ENCODE measurements at regions not wholly inside any gene's neighbourhood (a gene's known extent, or its start where the extent isn't known, plus 50 kb on each side); places are given as distances from the start of the nearest gene placed in this dataset.

GRCh38 chr11:69948256-69949141 is 129.3 kb upstream of the FGF3 start:
- Histone ChIP-seq H3K4me3 (ENCODE audit: extremely low read depth in 1 of 4, insufficient read depth in 2 of 4, low read depth in 3 of 4, low read length in 4 of 4) (no peak overlapping the region), H3K79me1 (ENCODE audit: low read depth, low read length) (no peaks in the 10 kb centered on the region), H2AFZ (ENCODE audit: low read length) (no peak overlapping the region), H3K9ac (replicated peaks in 1 of 4; ENCODE audit: extremely low read depth in 1 of 4, low read depth in 3 of 4, low read length in 3 of 4) (no peak overlapping the region; a peak in 2 of 7 replicates), H3K14ac (ENCODE audit: insufficient read length) (no peak overlapping the region), H3K4ac (replicated peaks; ENCODE audit: insufficient read length, low read depth, low read length) (peak overlapping the region; percentile 46), H4K8ac (ENCODE audit: extremely low read depth, insufficient read depth, low read length) (no peak overlapping the region; the same call in 1 of the 2 replicates), H2BK20ac (ENCODE audit: low read length) (peak overlapping the region; percentile 93; the same call in 1 of the 2 replicates), H3K9me3 (ENCODE audit: insufficient read depth in 2 of 2, low read depth in 1 of 2, low read length in 1 of 2) (peaks cover 0 to 4% of the 10 kb centered on the region in 2 experiments; a peak in 1 of 4 replicates), H3K27ac (ENCODE audit: low read depth, low read length) (no peak overlapping the region), H3K4me2 (ENCODE audit: insufficient read depth in 1 of 2, low read depth in 2 of 2, low read length in 2 of 2) (0 out of 4 replicates have a peak overlapping the region, but pooled peaks of 1 of the 2 experiments have one; percentile 3), H3K23ac (ENCODE audit: insufficient read length) (no peak overlapping the region), H2BK120ac (replicated peaks; ENCODE audit: low read depth, low read length) (peak overlapping the region; percentile 36), H2BK5ac (ENCODE audit: low read depth, low read length) (peak overlapping the region; percentile 44; the same call in 1 of the 2 replicates), H4K5ac (ENCODE audit: insufficient read length, low read depth, low read length) (no peak overlapping the region), H4K20me1 (replicated peaks in 1 of 2; ENCODE audit: control insufficient read depth in 1 of 2, insufficient read depth in 2 of 2, low read length in 2 of 2) (no peaks in the 10 kb centered on the region), H2BK15ac (ENCODE audit: low read length) (peak overlapping the region; percentile 99; the same call in 1 of the 2 replicates), H2BK12ac (ENCODE audit: low read depth, low read length) (peak overlapping the region; percentile 97), H3K27me3 (replicated peaks in 1 of 4; ENCODE audit: control insufficient read depth in 3 of 4, extremely low read depth in 1 of 4, insufficient read depth in 3 of 4, low read length in 3 of 4) (no peaks in the 10 kb centered on the region; a peak in 1 of 7 replicates), H3K4me1 (replicated peaks in 1 of 4; ENCODE audit: control insufficient read depth in 3 of 4, insufficient read depth in 4 of 4, low read length in 3 of 4) (peaks cover 4 to 16% (median 9%) of the 10 kb centered on the region in 4 experiments; a peak in 6 of 7 replicates), H3K18ac (ENCODE audit: extremely low read depth, low read length) (peak overlapping the region; percentile 91), H3K36me3 (ENCODE audit: control insufficient read depth in 2 of 4, insufficient read depth in 4 of 4, low read length in 3 of 4) (no peaks in the 10 kb centered on the region), H3K56ac (replicated peaks; ENCODE audit: insufficient read length, low read depth, low read length) (no peak overlapping the region), H3K23me2 (ENCODE audit: low read depth, low read length) (peaks cover 6% of the 10 kb centered on the region; the same call in 1 of the 2 replicates), H3K79me2 (ENCODE audit: control insufficient read depth in 1 of 2, insufficient read depth in 2 of 2, low read length in 2 of 2) (no peaks in the 10 kb centered on the region), H2AK5ac (ENCODE audit: low read depth, low read length) (no peak overlapping the region), H4K91ac (replicated peaks; ENCODE audit: insufficient read length, low read length) (peak overlapping the region; percentile 95)
- FAIRE-seq = no peak
- DNase-seq (ENCODE audit: low read depth in 1 of 2, low spot score in 2 of 2) = peak in 1 of 2 experiments; percentile 71
- POLR2A ChIA-PET (ENCODE audit: partially characterized antibody) = interaction anchor here (0.7 to 0.9 kb wide), 3 partner anchors 227 to 256 kb away, joined by 3 read pairs; no protein-coding TSS in a partner anchor
- 62% methylated on average over 23 of the region's 24 CpGs; no CpG with 5 or more reads in 1 of the 2 experiments for WGBS, 2 experiments (ENCODE audit: extremely low coverage in 1 of 2, insufficient coverage in 1 of 2, insufficient read length in 1 of 2, insufficient replicate concordance in 2 of 2, low coverage in 1 of 2, low lambda C conversion rate in 2 of 2, missing lambda C conversion rate in 1 of 2)
- CTCF ChIA-PET (ENCODE audit: partially characterized antibody) = interaction anchor here (0.8 to 8.6 kb wide), 63 partner anchors 8 to 338 kb away, joined by 3 to 103 read pairs (median 5); partner anchors contain the start of gene ANO1
- no peak for TF ChIP-seq RFX5 (IDR thresholded peaks at IDR 0.05; ENCODE audit: borderline replicate concordance, low read depth, low read length)
- TF ChIP-seq USF2 (IDR thresholded peaks at IDR 0.05; ENCODE audit: low read length) = no peak
- TF ChIP-seq SIRT6 (IDR thresholded peaks at IDR 0.05; ENCODE audit: low read length) = no peak
- TF ChIP-seq, protein P1, sequence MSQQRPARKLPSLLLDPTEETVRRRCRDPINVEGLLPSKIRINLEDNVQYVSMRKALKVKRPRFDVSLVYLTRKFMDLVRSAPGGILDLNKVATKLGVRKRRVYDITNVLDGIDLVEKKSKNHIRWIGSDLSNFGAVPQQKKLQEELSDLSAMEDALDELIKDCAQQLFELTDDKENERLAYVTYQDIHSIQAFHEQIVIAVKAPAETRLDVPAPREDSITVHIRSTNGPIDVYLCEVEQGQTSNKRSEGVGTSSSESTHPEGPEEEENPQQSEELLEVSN (IDR thresholded peaks at IDR 0.05) = peak; percentile 52; the same call in 1 of the 2 replicates
- TF ChIP-seq CHD1 (IDR thresholded peaks at IDR 0.05; ENCODE audit: low read depth, low read length) = no peak
- peak; percentile 83 for TF ChIP-seq MAX (IDR thresholded peaks at IDR 0.05)
- no peak for TF ChIP-seq EP300 (IDR thresholded peaks at IDR 0.05; ENCODE audit: borderline replicate concordance in 1 of 2, low read depth in 2 of 2, low read length in 2 of 2)
- peak; percentile 23 for TF ChIP-seq ASH2L (IDR thresholded peaks at IDR 0.05; ENCODE audit: low read length)
